Gastrocnemius medialis (tissue), 4 donors: ENCODE measurements at regions not wholly inside any gene's neighbourhood (a gene's known extent, or its start where the extent isn't known, plus 50 kb on each side); places are given as distances from the start of the nearest gene placed in this dataset.

Experiments
- POLR2A ChIP-seq, 2 donors: fragments of 450-650 bp; IDR thresholded peaks; one replicate each; pipeline ENCODE4 v1.6.1; 2017; ENCODE audit warnings: antibody characterized with exemption in 2 of 2, mild to moderate bottlenecking in 2 of 2, moderate library complexity in 2 of 2
- TF ChIP-seq, protein P1 (sequence below), 5 experiments: fragments of 450-650 bp in 3 of 5; fragments of 200-600 bp in 2 of 5; sonication (generic) in 2 of 5; IDR thresholded peaks in 4 of 5; conservative IDR thresholded peaks in 1 of 5; 1 replicate in 4 of 5; 2 replicates in 1 of 5; pipeline ENCODE4 v1.5.1; 2016 to 2019; ENCODE audit warnings: antibody characterized with exemption in 5 of 5, mild to moderate bottlenecking in 3 of 5, moderate library complexity in 3 of 5

DNA sequence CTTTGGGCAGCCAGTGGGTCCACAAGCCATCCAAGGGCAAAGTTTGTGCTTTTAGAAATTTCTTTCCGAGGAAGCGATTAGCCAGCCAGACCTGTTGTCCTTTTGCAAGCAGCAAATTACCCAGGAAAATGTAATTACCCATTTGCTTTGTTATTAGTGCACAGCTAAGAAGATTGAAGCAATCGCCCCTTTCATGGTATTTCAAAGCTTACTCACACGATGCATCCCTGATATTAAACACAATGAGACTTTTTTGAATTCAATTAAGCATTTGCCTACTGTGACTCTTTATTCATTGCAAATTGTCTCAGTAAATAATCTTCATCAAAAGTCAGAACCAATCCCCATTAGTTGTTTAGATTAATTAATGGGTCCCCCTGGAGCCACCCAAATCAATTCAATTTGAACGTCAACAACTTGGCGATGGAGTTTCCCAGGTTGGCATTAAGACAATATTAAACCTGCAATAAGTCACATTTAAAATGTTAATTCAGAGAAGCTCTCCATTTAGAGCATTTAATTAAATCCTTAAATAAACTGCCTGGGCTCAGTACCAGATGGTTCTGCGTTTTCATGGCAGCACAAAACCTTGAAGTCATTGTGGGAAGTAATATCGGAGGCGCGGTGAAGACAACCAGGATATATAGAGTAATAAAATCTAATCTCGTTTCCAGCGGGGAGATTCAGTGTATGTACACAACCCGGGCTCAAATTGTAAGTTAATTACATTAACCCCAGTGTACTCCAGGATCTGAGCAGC lies 366.2 kb upstream of the TNRC6C start:
- TF ChIP-seq, protein P1, sequence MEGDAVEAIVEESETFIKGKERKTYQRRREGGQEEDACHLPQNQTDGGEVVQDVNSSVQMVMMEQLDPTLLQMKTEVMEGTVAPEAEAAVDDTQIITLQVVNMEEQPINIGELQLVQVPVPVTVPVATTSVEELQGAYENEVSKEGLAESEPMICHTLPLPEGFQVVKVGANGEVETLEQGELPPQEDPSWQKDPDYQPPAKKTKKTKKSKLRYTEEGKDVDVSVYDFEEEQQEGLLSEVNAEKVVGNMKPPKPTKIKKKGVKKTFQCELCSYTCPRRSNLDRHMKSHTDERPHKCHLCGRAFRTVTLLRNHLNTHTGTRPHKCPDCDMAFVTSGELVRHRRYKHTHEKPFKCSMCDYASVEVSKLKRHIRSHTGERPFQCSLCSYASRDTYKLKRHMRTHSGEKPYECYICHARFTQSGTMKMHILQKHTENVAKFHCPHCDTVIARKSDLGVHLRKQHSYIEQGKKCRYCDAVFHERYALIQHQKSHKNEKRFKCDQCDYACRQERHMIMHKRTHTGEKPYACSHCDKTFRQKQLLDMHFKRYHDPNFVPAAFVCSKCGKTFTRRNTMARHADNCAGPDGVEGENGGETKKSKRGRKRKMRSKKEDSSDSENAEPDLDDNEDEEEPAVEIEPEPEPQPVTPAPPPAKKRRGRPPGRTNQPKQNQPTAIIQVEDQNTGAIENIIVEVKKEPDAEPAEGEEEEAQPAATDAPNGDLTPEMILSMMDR (IDR thresholded peaks at IDR 0.05 in 4 of 5, conservative IDR thresholded peaks at IDR 0.05 in 1 of 5): no peak
- TF ChIP-seq POLR2A (IDR thresholded peaks at IDR 0.05): no peak
